Hepatocyte (in vitro differentiated cells): ENCODE measurements at regions not wholly inside any gene's neighbourhood (a gene's known extent, or its start where the extent isn't known, plus 50 kb on each side); places are given as distances from the start of the nearest gene placed in this dataset.

ENCODE experiments used
- DNase-seq: peaks from one replicate; pipeline ENCODE4 v3.0.0-alpha.2; 2016; ENCODE audit warnings: low spot score
- H2AFZ ChIP-seq: fragments of 200-600 bp; sonication (generic); 2 replicates; pipeline ENCODE4 v1.6.0; 2016; ENCODE audit warnings: antibody characterized with exemption, mild to moderate bottlenecking
- H3K27ac ChIP-seq: fragments of 200-600 bp; sonication (generic); 2 replicates; pipeline ENCODE4 v1.5.1; 2016; ENCODE audit warnings: mild to moderate bottlenecking
- H3K27me3 ChIP-seq: fragments of 200-600 bp; sonication (generic); 2 replicates; pipeline ENCODE4 v1.6.1; 2016
- H3K36me3 ChIP-seq: fragments of 200-600 bp; sonication (generic); replicated peaks from 2 replicates; pipeline ENCODE4 v1.5.1; 2016; ENCODE audit warnings: low read depth; ENCODE audit not compliant: insufficient read depth
- H3K4me1 ChIP-seq: fragments of 200-600 bp; sonication (generic); 2 replicates; pipeline ENCODE4 v1.5.1; 2016; ENCODE audit warnings: mild to moderate bottlenecking, moderate library complexity; ENCODE audit not compliant: insufficient read depth
- H3K4me2 ChIP-seq: fragments of 200-600 bp; sonication (generic); 2 replicates; pipeline ENCODE4 v1.6.0; 2016
- H3K4me3 ChIP-seq: fragments of 200-600 bp; sonication (generic); 2 replicates; pipeline ENCODE4 v1.5.1; 2016; ENCODE audit warnings: mild to moderate bottlenecking
- H3K79me2 ChIP-seq: fragments of 200-600 bp; sonication (generic); 2 replicates; pipeline ENCODE4 v1.6.0; 2017; ENCODE audit warnings: mild to moderate bottlenecking
- H3K9me2 ChIP-seq: fragments of 200-600 bp; sonication (generic); replicated peaks from 2 replicates; pipeline ENCODE4 v1.6.0; 2017; ENCODE audit warnings: mild to moderate bottlenecking; ENCODE audit not compliant: insufficient read depth
- H3K9me3 ChIP-seq: fragments of 200-600 bp; sonication (generic); 2 replicates; pipeline ENCODE4 v1.5.1; 2016; ENCODE audit warnings: low read depth, mild to moderate bottlenecking
- H4K20me1 ChIP-seq: fragments of 200-600 bp; sonication (generic); 2 replicates; pipeline ENCODE4 v1.6.0; 2016; ENCODE audit warnings: mild to moderate bottlenecking; ENCODE audit not compliant: insufficient read depth, poor library complexity, severe bottlenecking
- CTCF ChIP-seq: fragments of 200-600 bp; sonication (generic); IDR thresholded peaks from 2 replicates; pipeline ENCODE4 v1.5.1; 2016; ENCODE audit warnings: antibody characterized with exemption, mild to moderate bottlenecking; ENCODE audit not compliant: poor library complexity
- EZH2 ChIP-seq: fragments of 200-600 bp; sonication (generic); IDR thresholded peaks from 2 replicates; pipeline ENCODE4 v1.6.1; 2016; ENCODE audit warnings: antibody characterized with exemption, mild to moderate bottlenecking, borderline replicate concordance
- EZH2phosphoT487 ChIP-seq: fragments of 200-600 bp; sonication (generic); IDR thresholded peaks from one replicate; pipeline ENCODE4 v1.6.1; 2018; ENCODE audit warnings: antibody characterized with exemption, mild to moderate bottlenecking, low read depth, moderate library complexity; ENCODE audit not compliant: unreplicated experiment, severe bottlenecking
- WGBS: methylation state at CpG from one replicate; pipeline ENCODE4 v1.1.6; 2016; ENCODE audit warnings: low lambda C conversion rate; ENCODE audit errors: missing lambda C conversion rate; 5-methylcytosine and 5-hydroxymethylcytosine counted together

GRCh38 chr7:120108376-120108775, 164.6 kb upstream of the KCND2 start:
- no peaks in the 10 kb centered on the region for H3K36me3 ChIP-seq
- DNase-seq = no peak
- no peaks in the 10 kb centered on the region for H3K9me3 ChIP-seq
- H4K20me1 ChIP-seq = no peaks in the 10 kb centered on the region
- H3K79me2 ChIP-seq = no peaks in the 10 kb centered on the region
- H2AFZ ChIP-seq = no peak overlapping the region
- no peak for TF ChIP-seq CTCF
- TF ChIP-seq EZH2phosphoT487 = no peak
- TF ChIP-seq EZH2 = no peak
- H3K27me3 ChIP-seq = no peaks in the 10 kb centered on the region
- no peak overlapping the region for H3K4me3 ChIP-seq
- H3K4me2 ChIP-seq = no peak overlapping the region
- H3K4me1 ChIP-seq = no peaks in the 10 kb centered on the region
- no peaks in the 10 kb centered on the region for H3K9me2 ChIP-seq
- no peak overlapping the region for H3K27ac ChIP-seq

GRCh38 chr7:120110169-120110568, 162.8 kb upstream of the KCND2 start:
- Histone ChIP-seq H2AFZ (no peak overlapping the region), H3K27me3 (no peaks in the 10 kb centered on the region), H3K79me2 (no peaks in the 10 kb centered on the region), H3K27ac (no peak overlapping the region), H3K4me3 (no peak overlapping the region), H4K20me1 (no peaks in the 10 kb centered on the region), H3K9me3 (no peaks in the 10 kb centered on the region), H3K4me1 (no peaks in the 10 kb centered on the region), H3K36me3 (no peaks in the 10 kb centered on the region), H3K9me2 (no peaks in the 10 kb centered on the region), H3K4me2 (no peak overlapping the region)
- 69% methylated on average over 8 of the region's 8 CpGs for WGBS
- DNase-seq = no peak
- TF ChIP-seq EZH2 (no peak), EZH2phosphoT487 (no peak), CTCF (no peak)

- no peaks in the 10 kb centered on the region for H3K4me1 ChIP-seq
- no peak overlapping the region for H3K4me2 ChIP-seq
- H3K4me3 ChIP-seq = no peak overlapping the region
- no peaks in the 10 kb centered on the region for H3K79me2 ChIP-seq
- no peaks in the 10 kb centered on the region for H3K9me3 ChIP-seq
- no peak overlapping the region for H3K27ac ChIP-seq
- H3K36me3 ChIP-seq = no peaks in the 10 kb centered on the region
- no peaks in the 10 kb centered on the region for H3K9me2 ChIP-seq
- no peaks in the 10 kb centered on the region for H4K20me1 ChIP-seq
- WGBS = 79% methylated on average over 5 of the region's 5 CpGs
- H3K27me3 ChIP-seq = no peaks in the 10 kb centered on the region
- no peak overlapping the region for H2AFZ ChIP-seq
- no peak for TF ChIP-seq EZH2phosphoT487
- TF ChIP-seq EZH2 = no peak
- TF ChIP-seq CTCF = no peak
- no peak for DNase-seq
These were observed 158.3 kb upstream of the KCND2 start for GRCh38 chr7:120114626-120115025.

- TF ChIP-seq EZH2 (no peak), CTCF (no peak), EZH2phosphoT487 (no peak)
- H3K9me2 ChIP-seq = no peaks in the 10 kb centered on the region
- no peak overlapping the region for H3K4me2 ChIP-seq
- no peaks in the 10 kb centered on the region for H3K4me1 ChIP-seq
- WGBS = 85% methylated on average over 1 of the region's 1 CpG
- H2AFZ ChIP-seq = no peak overlapping the region
- H4K20me1 ChIP-seq = no peaks in the 10 kb centered on the region
- no peaks in the 10 kb centered on the region for H3K9me3 ChIP-seq
- no peaks in the 10 kb centered on the region for H3K27me3 ChIP-seq
- no peak for DNase-seq
- no peaks in the 10 kb centered on the region for H3K79me2 ChIP-seq
- no peak overlapping the region for H3K4me3 ChIP-seq
- no peak overlapping the region for H3K27ac ChIP-seq
- no peaks in the 10 kb centered on the region for H3K36me3 ChIP-seq
These were observed 149.4 kb upstream of the KCND2 start for GRCh38 chr7:120123528-120123927.
